ENCODE measurements at regions not wholly inside any gene's neighbourhood (a gene's known extent, or its start where the extent isn't known, plus 50 kb on each side); places are given as distances from the start of the nearest gene placed in this dataset.

DNA sequence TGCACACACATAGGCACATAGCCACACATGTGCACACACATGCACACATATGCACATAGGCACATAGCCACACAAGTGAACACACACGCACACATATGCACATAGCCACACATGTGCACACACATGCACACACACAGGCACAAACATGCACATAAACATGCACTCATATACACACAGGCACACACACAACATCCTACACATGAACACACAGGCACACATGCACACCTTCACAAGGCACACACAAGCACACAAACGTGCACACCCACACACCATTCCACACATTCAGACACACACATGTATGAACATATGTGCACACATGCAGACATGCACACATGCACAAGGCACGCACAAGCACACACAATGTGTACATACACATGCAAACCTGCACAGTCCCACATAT lies 484.7 kb downstream of the IRX1 start:
- TF ChIP-seq, protein P1, sequence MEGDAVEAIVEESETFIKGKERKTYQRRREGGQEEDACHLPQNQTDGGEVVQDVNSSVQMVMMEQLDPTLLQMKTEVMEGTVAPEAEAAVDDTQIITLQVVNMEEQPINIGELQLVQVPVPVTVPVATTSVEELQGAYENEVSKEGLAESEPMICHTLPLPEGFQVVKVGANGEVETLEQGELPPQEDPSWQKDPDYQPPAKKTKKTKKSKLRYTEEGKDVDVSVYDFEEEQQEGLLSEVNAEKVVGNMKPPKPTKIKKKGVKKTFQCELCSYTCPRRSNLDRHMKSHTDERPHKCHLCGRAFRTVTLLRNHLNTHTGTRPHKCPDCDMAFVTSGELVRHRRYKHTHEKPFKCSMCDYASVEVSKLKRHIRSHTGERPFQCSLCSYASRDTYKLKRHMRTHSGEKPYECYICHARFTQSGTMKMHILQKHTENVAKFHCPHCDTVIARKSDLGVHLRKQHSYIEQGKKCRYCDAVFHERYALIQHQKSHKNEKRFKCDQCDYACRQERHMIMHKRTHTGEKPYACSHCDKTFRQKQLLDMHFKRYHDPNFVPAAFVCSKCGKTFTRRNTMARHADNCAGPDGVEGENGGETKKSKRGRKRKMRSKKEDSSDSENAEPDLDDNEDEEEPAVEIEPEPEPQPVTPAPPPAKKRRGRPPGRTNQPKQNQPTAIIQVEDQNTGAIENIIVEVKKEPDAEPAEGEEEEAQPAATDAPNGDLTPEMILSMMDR (IDR thresholded peaks at IDR 0.05): no peak
- no peak for TF ChIP-seq EZH2 (IDR thresholded peaks at IDR 0.05; ENCODE audit: borderline replicate concordance, insufficient read depth, low read depth, low read length, poor library complexity, severe bottlenecking)
